Sciatic nerve (tissue), 2 donors: ENCODE measurements at regions not wholly inside any gene's neighbourhood (a gene's known extent, or its start where the extent isn't known, plus 50 kb on each side); places are given as distances from the start of the nearest gene placed in this dataset.
"Not testable (repeated sequence)": the region's sequence is repeated elsewhere in the genome, so short reads cannot be mapped to it uniquely, and the experiment has no call there.

Experiments
- ATAC-seq: fragments of 200-7000 bp; cut with Tn5 transposase; one replicate; pipeline ENCODE4 v1.9.1; 2020; ENCODE audit warnings: mild to moderate bottlenecking, moderate library complexity
- DNase-seq: peaks from one replicate; pipeline ENCODE4 v3.0.0-alpha.2; 2020; ENCODE audit warnings: low spot score
- intact Hi-C: fragments of 100-400 bp; cut with DNase I; formaldehyde crosslinking; loops from one replicate; pipeline ENCODE4 v1.14.2; 2022
- donor health status: DM: no; HTN: no; CAD: no.
- donor health status: DM: no; HTN: no; CAD: no.

- intact Hi-C loops, result no loop called here
- ATAC-seq, result no peak
- no peak for DNase-seq
Measured at GRCh38 chr16:51845586-51846305, 694.7 kb upstream of the SALL1 start.

GRCh38 chr16:51839727-51840462 lies 688.8 kb upstream of the SALL1 start:
- intact Hi-C loops, result no loop called here
- no peak for DNase-seq
- no peak for ATAC-seq

DNA sequence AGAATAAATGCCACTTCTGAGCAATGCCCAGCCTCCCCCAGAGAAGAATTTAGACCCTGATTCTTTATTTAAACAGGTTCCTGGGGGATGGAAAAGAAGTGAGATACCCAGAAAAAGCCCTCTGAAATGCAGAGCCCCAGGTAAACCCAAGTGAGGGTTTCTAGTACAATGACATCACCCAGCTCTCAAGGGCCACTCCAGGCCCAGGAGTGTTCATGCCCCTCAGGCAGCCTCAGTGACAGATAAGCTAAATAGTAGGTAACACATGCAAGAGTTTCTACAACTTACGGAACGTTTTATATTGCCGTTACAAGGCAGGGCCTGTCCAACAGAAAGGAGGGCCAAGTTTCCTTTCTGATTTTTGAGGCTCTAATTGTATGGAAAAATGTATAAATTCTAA lies 683.7 kb upstream of the SALL1 start:
- no peak for DNase-seq
- intact Hi-C loops, result no loop called here
- no peak for ATAC-seq

DNA sequence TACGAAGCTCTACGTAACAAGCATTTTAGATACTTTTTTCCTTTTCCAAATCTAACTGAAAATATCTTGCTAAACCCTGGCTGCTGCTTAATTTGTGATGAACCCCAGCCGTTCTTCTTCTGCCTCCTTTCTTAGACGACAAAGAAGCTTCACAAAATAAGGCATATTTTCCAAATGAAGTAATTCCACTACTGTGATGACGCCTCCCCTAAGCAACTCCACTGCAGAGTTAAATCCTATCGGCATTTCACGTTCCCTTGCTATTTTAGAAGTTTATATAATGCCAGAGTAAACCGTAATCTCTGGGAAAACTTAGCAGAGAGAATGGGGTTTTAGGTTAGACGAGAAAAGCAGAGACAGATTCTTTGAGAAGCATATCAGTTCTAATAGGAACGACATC lies 683.1 kb upstream of the SALL1 start:
- intact Hi-C loops, result no loop called here
- DNase-seq, result no peak
- ATAC-seq, result no peak

GRCh38 chr16:51831595-51832367 lies 680.7 kb upstream of the SALL1 start:
- intact Hi-C loops, result no loop called here
- ATAC-seq, result no peak
- no peak for DNase-seq

DNA sequence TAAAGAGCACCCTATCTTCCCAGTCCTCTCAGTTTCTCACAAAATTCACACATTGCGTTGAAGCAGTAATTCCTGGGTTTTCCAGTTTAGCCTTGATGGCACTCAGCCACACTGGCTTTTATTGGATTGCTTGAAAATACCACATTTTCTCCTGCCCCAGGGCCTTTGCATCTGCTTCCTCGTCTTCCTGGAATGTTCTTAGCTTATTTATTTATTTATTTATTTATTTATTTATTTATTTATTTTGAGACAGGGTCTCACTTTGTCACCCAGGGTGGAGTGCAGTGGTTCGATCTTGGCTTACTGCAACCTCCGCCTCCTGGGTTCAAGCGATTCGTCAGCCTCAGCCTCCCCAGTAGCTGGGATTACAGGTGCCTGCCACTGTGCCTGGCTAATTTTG lies 680.0 kb upstream of the SALL1 start:
- intact Hi-C loops, result not testable (repeated sequence)

GRCh38 chr16:51825779-51826178 lies 674.7 kb upstream of the SALL1 start:
- ATAC-seq (no peak), DNase-seq (no peak)
- intact Hi-C loops, result no loop called here

More for the DNA sequence above, 680.0 kb upstream of the SALL1 start:
- DNase-seq, ATAC-seq: not testable (repeated sequence)

- intact Hi-C loops, result no loop called here
- DNase-seq, result no peak
- ATAC-seq, result no peak
Measured at GRCh38 chr16:51822471-51822870, 671.4 kb upstream of the SALL1 start.

DNA sequence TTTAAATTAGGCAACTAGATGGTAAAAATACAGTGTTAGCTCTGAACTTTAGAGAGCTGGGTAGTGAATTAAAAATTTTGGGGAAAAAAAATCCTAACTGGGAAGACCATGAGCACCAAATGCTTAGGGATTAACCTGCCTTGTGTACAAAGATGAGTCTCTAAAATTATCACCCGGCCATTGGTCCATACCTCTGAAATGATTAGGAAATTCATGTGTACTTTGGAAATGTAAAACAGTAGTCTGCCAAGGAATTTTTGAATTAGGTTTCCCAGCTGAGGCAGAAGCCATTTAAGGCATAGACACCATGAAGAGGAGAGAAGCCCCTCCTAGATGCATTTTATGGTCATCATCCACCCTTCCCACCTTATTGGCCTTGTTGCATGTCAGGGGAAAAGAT lies 670.5 kb upstream of the SALL1 start:
- DNase-seq (no peak), ATAC-seq (no peak)
- intact Hi-C loops, result no loop called here

DNA sequence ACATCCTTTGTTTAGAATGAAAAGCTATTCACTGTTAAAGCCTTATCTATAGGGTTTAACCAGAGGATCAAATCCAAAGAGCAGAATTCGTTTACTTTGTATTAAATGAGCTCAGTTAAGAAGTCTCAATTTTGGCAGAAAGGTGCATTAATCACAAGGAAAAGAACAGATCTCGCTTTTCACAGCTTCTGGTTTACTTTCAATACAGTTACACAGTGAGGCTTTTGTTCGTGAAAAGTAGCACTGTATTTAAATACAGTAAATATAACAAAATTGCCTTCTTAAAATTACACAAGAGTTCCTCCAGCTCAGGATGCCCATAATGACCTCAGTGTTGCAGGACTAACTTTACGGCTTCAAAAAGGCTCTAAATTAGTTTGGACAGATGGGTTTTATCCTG lies 669.1 kb upstream of the SALL1 start:
- intact Hi-C loops, result no loop called here
- ATAC-seq (no peak), DNase-seq (no peak)

- DNase-seq, result no peak
- intact Hi-C loops, result no loop called here
- no peak for ATAC-seq
Measured at GRCh38 chr16:51818342-51818944, 667.4 kb upstream of the SALL1 start.

DNA sequence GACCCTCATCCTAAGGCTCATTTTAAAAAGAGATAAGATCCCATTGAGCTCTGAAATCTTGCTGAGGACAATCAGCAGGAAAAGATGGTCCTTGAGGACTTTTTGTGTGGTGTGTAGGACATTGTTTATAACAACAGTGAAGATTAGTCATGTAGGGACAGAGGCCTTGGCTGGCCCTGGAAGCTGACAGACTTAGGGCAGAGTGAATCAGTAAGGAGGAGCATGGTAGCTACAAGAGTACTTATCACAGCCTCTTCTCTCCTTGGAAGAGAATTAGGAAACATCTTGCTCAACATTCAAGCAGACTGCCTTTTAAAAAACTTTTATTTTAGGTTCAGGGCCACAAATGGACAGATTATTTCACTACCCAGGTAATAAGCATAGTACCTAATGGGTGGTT lies 665.9 kb upstream of the SALL1 start:
- intact Hi-C loops, result no loop called here

GRCh38 chr16:51815523-51815922 lies 664.5 kb upstream of the SALL1 start:
- DNase-seq, result no peak
- intact Hi-C loops, result no loop called here
- ATAC-seq, result no peak

More for the DNA sequence above, 665.9 kb upstream of the SALL1 start:
- ATAC-seq (no peak), DNase-seq (no peak)

DNA sequence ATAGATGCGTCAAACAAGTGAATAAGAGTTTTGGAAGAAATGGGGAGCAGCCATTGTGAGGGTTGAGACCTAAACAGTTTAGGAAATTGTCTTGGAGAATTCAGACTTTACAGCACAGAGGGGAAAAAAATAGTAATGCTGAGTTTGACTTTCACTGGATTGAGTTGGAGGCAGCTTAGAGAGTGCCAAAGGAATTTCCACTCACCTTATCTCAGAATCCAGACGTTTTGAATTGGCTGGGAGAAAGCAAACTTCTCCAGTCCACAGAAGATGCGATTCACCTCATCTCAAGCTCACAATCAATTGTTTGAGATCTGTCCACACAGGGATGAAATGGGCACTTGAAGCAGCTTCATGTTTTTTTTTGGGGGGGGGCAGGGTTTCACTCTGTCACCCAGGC lies 663.5 kb upstream of the SALL1 start:
- intact Hi-C loops, result no loop called here
- no peak for DNase-seq
- ATAC-seq, result no peak

DNA sequence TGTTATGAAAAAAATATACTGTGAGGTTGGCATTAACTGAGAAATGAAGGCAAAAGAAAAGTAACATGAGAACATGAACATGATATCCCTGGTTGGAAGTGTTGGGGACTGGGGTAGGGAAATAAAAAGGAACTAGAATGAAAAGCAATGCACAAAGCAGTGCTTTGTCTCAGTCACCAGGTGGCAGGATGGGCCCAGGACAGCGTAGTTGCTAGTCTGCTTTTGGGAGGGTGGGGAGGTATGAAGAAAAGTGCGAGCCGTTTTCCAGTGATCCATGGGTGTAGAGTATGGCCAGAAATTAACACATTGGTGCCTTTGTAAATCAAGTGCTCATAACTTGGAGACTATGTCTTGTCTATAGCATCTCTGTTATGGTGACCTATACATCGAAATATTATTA lies 662.5 kb upstream of the SALL1 start:
- DNase-seq (no peak), ATAC-seq (no peak)
- intact Hi-C loops, result no loop called here

- intact Hi-C loops, result no loop called here
- DNase-seq (no peak), ATAC-seq (no peak)
Measured at GRCh38 chr16:51812945-51813344, 661.9 kb upstream of the SALL1 start.

GRCh38 chr16:51807551-51807950 lies 656.5 kb upstream of the SALL1 start:
- ATAC-seq (no peak), DNase-seq (no peak)
- intact Hi-C loops, result no loop called here

GRCh38 chr16:51801635-51802034 lies 650.6 kb upstream of the SALL1 start:
- ATAC-seq (no peak), DNase-seq (no peak)
- intact Hi-C loops, result no loop called here

DNA sequence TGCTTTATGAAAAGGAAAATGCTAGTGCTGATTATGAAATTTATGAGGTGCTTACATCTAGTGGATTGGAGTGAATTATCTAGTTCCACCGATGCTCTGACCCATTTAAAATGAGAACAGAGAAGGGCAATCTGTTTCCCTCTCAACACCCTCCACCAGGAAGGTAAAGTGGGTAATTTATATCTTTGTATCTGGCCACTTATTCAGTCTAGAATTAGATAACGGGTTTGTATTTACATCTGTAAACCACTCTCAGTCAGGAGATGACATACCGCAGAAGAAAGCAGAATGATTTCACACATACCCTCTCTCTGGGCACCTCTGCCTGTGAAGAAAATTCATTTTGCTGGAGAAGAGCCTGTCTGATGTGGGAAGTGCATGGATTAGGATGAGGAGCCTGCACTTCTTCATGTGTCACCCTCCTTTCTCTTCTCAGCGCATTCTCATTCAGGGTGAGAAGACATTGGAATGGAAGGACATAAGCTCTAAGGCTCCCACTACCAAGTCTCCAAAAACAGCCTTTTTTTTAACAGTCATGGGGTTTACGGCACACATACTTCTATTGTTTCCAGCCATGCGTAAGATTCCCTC lies 646.7 kb upstream of the SALL1 start:
- intact Hi-C loops, result no loop called here
- no peak for DNase-seq
- ATAC-seq, result no peak
